ENCODE measurements at regions not wholly inside any gene's neighbourhood (a gene's known extent, or its start where the extent isn't known, plus 50 kb on each side); places are given as distances from the start of the nearest gene placed in this dataset.

DNA sequence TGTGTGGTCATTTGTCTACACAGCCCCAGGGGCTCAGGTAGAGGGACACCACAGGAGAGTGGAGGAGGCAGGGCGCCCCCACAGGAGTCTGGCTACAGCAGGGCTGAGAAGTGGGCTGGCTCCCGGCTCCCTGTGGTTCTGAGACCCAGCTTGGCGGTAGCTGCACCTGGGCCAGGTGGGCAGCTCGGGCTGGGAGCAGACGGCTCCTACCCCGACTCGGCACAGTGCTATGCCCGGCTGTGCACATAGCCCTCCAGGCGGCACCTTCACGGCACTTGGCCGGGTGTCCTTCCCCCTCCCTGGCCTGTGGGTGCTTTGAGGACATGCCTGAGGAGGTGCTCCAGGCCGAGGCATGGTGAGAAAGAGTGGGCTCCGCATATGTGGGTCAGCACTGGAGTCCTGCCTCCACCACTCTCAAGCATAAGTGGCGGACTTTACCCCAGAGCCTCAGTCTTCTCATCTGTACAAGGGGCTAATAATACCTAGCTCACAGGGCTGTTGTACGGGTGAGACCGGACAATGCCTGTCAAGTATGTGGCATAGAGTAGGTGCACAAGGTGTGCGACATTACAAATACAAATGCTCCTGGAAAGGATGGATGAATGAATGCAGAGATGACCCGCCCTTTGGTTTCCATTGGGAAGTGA lies 50.1 kb upstream of the JPH3 start:
- H3K27ac Mint-ChIP-seq: no peak overlapping the region
- H3K36me3 Mint-ChIP-seq (ENCODE audit: low read depth): no peaks in the 10 kb centered on the region
- H3K4me3 Mint-ChIP-seq: no peak overlapping the region
- no peaks in the 10 kb centered on the region for H3K9me3 Mint-ChIP-seq
- TF ChIP-seq CTCF (IDR thresholded peaks at IDR 0.05): no peak
- H3K4me1 Mint-ChIP-seq: peaks cover 35% of the 10 kb centered on the region
- no peak for DNase-seq
- H3K27me3 Mint-ChIP-seq (ENCODE audit: low read depth, poor library complexity): peaks cover 9% of the 10 kb centered on the region

DNA sequence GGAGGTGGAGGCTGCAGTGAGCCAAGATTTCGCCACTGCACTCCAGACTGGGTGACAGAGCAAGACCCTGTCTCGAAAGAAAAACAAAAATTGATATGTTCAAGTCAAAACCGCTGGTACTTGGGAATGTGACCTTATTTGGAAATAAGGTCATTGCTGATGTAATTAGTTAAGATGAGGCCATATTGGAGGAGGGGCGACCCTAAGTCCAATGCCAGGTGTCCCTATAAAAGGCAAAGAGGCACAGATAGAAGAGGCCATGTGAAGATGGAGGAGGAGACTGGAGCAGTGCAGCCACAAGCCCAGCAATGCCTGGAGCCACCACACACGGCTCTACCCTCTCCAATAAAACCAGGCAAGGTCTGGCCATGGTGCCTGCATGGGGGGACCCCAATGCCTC lies 50.8 kb upstream of the JPH3 start:
- Mint-ChIP-seq H3K4me3 (no peak overlapping the region), H3K36me3 (ENCODE audit: low read depth) (no peaks in the 10 kb centered on the region), H3K27ac (no peak overlapping the region), H3K4me1 (peaks cover 28% of the 10 kb centered on the region), H3K9me3 (peaks cover 2% of the 10 kb centered on the region), H3K27me3 (ENCODE audit: low read depth, poor library complexity) (peaks cover 9% of the 10 kb centered on the region)
- TF ChIP-seq CTCF (IDR thresholded peaks at IDR 0.05): no peak
- DNase-seq: no peak

DNA sequence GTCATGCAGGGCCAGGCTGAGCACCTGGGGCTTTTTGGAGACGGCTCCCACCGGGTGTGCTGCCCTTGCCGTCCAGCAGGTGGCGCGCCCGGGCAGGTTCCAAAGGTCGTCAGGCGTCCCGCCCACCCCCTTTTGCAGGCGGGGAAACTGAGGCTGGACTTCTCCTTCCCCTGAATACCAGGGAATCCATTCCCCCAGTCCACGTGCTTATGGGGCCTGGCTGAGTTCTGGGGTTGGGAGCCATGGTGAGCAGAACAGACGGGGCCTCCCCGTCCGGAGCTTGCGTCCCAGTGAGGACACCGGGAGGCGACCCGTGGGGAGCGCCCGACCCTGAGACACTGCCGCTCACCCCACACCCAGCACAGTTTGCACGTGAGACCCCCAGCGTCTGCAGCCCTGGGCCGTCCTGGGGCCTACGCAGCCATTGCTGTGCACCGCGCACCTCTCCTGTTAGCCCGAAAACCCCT lies 51.8 kb upstream of the JPH3 start:
- peaks cover 11% of the 10 kb centered on the region for H3K9me3 Mint-ChIP-seq
- TF ChIP-seq CTCF (IDR thresholded peaks at IDR 0.05): peak; percentile 93
- peak; percentile 72 for DNase-seq

DNA sequence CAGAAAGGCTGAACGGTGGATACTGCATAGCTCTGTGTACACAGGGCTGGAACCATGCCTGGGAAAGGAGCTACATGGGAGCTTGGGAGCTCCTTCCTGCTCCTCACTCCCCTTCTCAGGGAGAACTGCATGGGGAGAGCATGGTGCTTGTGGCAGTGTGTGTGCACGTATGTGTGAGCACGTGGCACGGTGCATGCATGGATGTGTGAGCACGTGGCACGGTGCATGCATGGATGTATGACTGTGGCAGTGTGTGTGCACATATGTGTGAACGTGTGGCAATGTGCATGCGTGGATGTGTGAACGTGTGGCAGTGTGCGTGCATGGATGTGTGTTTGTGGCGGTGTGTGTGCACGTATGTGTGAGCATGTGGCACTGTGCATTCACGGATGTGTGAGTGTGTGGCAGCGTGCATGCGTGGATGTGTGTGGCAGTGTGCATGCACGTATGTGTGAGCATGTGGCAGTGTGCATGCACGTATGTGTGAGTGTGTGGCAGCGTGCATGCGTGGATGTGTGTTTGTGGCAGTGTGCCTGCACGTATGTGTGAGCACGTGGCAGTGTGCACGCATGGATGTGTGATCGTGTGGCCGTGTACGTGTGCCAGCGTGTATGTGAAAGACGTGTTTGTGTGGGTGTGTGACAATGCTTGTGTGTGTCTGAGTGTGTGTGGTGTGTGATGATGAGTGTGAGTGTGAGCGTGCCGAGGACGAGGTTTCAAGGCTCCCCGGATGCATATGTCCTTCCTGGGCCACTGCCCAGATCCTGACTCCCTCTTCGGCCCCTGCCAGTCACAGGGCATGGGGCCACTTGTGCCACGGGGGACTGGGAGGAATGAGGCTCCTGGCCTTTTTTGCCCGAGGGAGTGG lies 52.4 kb upstream of the JPH3 start:
- no peaks in the 10 kb centered on the region for H3K36me3 Mint-ChIP-seq (ENCODE audit: low read depth)

More for the DNA sequence above, 51.8 kb upstream of the JPH3 start:
- H3K27me3 Mint-ChIP-seq (ENCODE audit: low read depth, poor library complexity): peaks cover 11% of the 10 kb centered on the region
- no peak overlapping the region for H3K27ac Mint-ChIP-seq
- H3K36me3 Mint-ChIP-seq (ENCODE audit: low read depth): no peaks in the 10 kb centered on the region
- peaks cover 23% of the 10 kb centered on the region for H3K4me1 Mint-ChIP-seq
- H3K4me3 Mint-ChIP-seq: no peak overlapping the region

DNA sequence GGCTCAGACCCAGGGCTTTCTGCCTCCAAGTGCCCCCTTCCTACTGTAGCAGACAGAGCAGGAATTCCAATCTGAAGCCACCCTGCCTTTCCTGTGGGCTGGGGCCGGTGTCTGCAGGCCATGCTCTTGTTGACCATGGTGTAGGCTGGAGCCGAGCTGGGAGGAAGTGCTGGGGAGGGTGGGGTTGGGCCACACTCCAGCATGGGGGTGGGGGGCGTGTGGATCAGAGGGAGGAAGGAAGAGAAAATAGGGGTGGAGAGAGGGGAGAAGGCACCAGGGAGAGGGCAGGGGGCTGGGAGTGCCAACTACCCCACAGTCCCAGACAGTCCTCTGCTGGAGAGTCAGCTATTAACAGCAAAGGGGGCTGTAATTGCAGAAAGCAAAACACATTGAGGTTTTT lies 54.3 kb upstream of the JPH3 start:
- DNase-seq: no peak
- Mint-ChIP-seq H3K9me3 (peaks cover 18% of the 10 kb centered on the region), H3K27me3 (ENCODE audit: low read depth, poor library complexity) (peaks cover 8% of the 10 kb centered on the region), H3K36me3 (ENCODE audit: low read depth) (no peaks in the 10 kb centered on the region), H3K27ac (no peak overlapping the region), H3K4me3 (no peak overlapping the region), H3K4me1 (peaks cover 23% of the 10 kb centered on the region)
- no peak for TF ChIP-seq CTCF (IDR thresholded peaks at IDR 0.05)

More for the DNA sequence above, 52.4 kb upstream of the JPH3 start:
- H3K9me3 Mint-ChIP-seq: peaks cover 16% of the 10 kb centered on the region
- no peak for DNase-seq
- TF ChIP-seq CTCF (IDR thresholded peaks at IDR 0.05): no peak
- H3K4me1 Mint-ChIP-seq: peaks cover 20% of the 10 kb centered on the region
- no peak overlapping the region for H3K4me3 Mint-ChIP-seq
- peaks cover 12% of the 10 kb centered on the region for H3K27me3 Mint-ChIP-seq (ENCODE audit: low read depth, poor library complexity)
- no peak overlapping the region for H3K27ac Mint-ChIP-seq

Measured in nephron progenitor cell (in vitro differentiated cells).